Activated B cell treated with CpG ODN at 0.5 μM for 24 hours (primary cell): ENCODE measurements at regions not wholly inside any gene's neighbourhood (a gene's known extent, or its start where the extent isn't known, plus 50 kb on each side); places are given as distances from the start of the nearest gene placed in this dataset.

Experiments used
- ATAC-seq: fragments of 200-7000 bp; cut with Tn5 transposase; one replicate; pipeline ENCODE4 v1.10.0; 2021; ENCODE audit warnings: low read depth, mild to moderate bottlenecking, moderate library complexity
- CTCF ChIA-PET: fragments of 350-600 bp; sonication (Branson Sonifier 250); formaldehyde crosslinking; loops from one replicate; lab custom pipeline; 2021; ENCODE audit warnings: antibody characterized with exemption; lab: Charles Lee
- POLR2A ChIA-PET: fragments of 350-600 bp; sonication (Branson Sonifier 250); formaldehyde crosslinking; loops from one replicate; lab custom pipeline; 2021; ENCODE audit warnings: antibody characterized with exemption; lab: Charles Lee
- DNase-seq: peaks from one replicate; pipeline ENCODE4 v3.0.0; 2022
- H3K27ac Mint-ChIP-seq: one replicate; pipeline ENCODE4 v1.8.0; 2020; ENCODE audit warnings: mixed read lengths
- H3K27me3 Mint-ChIP-seq: one replicate; pipeline ENCODE4 v1.8.0; 2021; ENCODE audit warnings: mixed read lengths
- H3K36me3 Mint-ChIP-seq: one replicate; pipeline ENCODE4 v1.8.0; 2021; ENCODE audit warnings: low read depth, mixed read lengths
- H3K4me1 Mint-ChIP-seq: one replicate; pipeline ENCODE4 v1.8.0; 2021; ENCODE audit warnings: mixed read lengths
- H3K4me3 Mint-ChIP-seq: one replicate; pipeline ENCODE4 v1.8.0; 2020; ENCODE audit warnings: mild to moderate bottlenecking, mixed read lengths
- H3K9me3 Mint-ChIP-seq: one replicate; pipeline ENCODE4 v1.8.0; 2020; ENCODE audit warnings: mixed read lengths
- intact Hi-C: fragments of 100-400 bp; cut with micrococcal nuclease; formaldehyde crosslinking; loops from one replicate; pipeline ENCODE4 v1.15.1; 2024
- TF ChIP-seq, protein P1 (sequence below): fragments of 200-600 bp; IDR thresholded peaks from one replicate; pipeline ENCODE4 v1.8.0; 2022; ENCODE audit warnings: antibody characterized with exemption, mild to moderate bottlenecking

DNA sequence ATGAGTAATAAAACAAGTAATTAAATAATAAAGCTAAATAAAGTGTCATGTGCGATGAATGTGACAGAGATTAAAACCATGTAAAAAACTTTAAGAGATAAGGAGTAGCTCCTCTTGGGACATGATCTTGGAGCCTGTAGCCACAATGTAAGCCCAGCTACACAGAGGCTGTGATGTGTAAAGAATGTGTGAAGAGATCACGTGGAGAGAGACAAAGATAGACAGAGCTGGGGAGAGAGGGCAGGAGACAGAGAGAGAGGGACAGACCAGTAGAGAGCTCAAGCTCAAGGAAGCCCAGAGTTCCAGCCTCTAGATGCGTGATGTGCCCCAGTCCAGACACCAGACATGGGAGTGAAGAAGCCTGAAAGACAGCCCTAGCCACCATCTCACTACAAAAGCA, 644.1 kb downstream of the TNS3 start:
- TF ChIP-seq, protein P1, sequence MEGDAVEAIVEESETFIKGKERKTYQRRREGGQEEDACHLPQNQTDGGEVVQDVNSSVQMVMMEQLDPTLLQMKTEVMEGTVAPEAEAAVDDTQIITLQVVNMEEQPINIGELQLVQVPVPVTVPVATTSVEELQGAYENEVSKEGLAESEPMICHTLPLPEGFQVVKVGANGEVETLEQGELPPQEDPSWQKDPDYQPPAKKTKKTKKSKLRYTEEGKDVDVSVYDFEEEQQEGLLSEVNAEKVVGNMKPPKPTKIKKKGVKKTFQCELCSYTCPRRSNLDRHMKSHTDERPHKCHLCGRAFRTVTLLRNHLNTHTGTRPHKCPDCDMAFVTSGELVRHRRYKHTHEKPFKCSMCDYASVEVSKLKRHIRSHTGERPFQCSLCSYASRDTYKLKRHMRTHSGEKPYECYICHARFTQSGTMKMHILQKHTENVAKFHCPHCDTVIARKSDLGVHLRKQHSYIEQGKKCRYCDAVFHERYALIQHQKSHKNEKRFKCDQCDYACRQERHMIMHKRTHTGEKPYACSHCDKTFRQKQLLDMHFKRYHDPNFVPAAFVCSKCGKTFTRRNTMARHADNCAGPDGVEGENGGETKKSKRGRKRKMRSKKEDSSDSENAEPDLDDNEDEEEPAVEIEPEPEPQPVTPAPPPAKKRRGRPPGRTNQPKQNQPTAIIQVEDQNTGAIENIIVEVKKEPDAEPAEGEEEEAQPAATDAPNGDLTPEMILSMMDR = no peak
- Mint-ChIP-seq H3K27me3 (no peaks in the 10 kb centered on the region), H3K9me3 (no peaks in the 10 kb centered on the region), H3K27ac (no peak overlapping the region), H3K4me1 (no peaks in the 10 kb centered on the region), H3K4me3 (no peak overlapping the region), H3K36me3 (no peaks in the 10 kb centered on the region)
- ChIA-PET POLR2A (no interaction called here), CTCF (no interaction called here)
- intact Hi-C loops = no loop called here
- ATAC-seq = no peak
- DNase-seq = no peak

DNA sequence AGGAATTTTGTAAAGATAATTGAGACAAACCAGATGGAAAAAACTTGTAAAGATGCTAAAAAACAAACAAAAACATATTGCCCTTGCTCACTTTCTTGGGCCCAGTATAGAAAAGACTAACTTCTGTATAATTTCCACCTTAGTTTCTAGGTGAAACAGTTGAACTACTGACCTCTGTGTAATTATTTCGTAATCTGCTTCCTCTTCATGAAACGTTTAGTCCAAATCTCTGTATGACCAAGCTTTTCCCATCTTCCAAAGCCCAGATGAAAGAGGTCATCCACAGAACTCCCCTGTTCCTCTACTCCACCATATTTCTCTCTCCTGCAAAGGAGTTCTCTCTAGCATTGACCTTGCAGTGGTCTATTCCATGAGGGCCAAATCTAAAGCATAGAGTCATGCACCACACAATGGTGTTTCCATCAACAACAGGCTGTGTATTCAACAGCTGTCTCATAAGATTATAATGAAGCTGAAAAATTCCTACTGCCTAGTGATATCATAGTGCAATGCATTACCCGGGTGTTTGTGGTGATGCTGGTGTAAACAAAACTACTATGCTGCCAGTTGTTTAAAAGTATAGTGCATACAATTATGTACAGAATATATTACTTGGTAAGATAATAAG, 647.6 kb downstream of the TNS3 start:
- ATAC-seq (no peak), DNase-seq (no peak)
- H3K4me1 Mint-ChIP-seq = no peaks in the 10 kb centered on the region
- TF ChIP-seq, protein P1 = no peak
- ChIA-PET POLR2A (no interaction called here), CTCF (no interaction called here)
- intact Hi-C loops = no loop called here
- no peaks in the 10 kb centered on the region for H3K9me3 Mint-ChIP-seq
- no peaks in the 10 kb centered on the region for H3K27me3 Mint-ChIP-seq
- no peak overlapping the region for H3K4me3 Mint-ChIP-seq
- H3K36me3 Mint-ChIP-seq = no peaks in the 10 kb centered on the region
- no peak overlapping the region for H3K27ac Mint-ChIP-seq

DNA sequence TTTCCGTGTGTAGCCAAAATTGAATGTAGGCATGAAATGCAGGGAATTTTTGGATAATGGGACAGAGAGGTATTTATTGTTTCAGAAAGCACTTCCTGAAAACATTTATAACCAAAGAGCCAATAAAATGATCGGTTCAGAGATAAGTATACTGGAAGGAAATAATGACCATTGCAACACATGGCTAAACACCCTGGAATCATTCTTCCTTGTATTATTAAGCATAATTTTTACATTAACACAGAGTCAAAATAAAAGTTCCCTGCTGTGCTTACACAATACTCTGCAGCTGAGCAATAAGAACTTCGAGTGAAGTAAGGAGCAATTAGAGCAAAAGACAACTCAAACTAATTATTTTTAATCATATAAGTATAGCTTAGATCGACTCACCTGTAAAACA, 648.3 kb downstream of the TNS3 start:
- H3K4me3 Mint-ChIP-seq = no peak overlapping the region
- H3K27ac Mint-ChIP-seq = no peak overlapping the region
- ChIA-PET POLR2A (no interaction called here), CTCF (no interaction called here)
- H3K27me3 Mint-ChIP-seq = no peaks in the 10 kb centered on the region
- no peaks in the 10 kb centered on the region for H3K36me3 Mint-ChIP-seq
- DNase-seq (no peak), ATAC-seq (no peak)
- H3K4me1 Mint-ChIP-seq = no peaks in the 10 kb centered on the region
- TF ChIP-seq, protein P1 = no peak
- no peaks in the 10 kb centered on the region for H3K9me3 Mint-ChIP-seq
- intact Hi-C loops = no loop called here

DNA sequence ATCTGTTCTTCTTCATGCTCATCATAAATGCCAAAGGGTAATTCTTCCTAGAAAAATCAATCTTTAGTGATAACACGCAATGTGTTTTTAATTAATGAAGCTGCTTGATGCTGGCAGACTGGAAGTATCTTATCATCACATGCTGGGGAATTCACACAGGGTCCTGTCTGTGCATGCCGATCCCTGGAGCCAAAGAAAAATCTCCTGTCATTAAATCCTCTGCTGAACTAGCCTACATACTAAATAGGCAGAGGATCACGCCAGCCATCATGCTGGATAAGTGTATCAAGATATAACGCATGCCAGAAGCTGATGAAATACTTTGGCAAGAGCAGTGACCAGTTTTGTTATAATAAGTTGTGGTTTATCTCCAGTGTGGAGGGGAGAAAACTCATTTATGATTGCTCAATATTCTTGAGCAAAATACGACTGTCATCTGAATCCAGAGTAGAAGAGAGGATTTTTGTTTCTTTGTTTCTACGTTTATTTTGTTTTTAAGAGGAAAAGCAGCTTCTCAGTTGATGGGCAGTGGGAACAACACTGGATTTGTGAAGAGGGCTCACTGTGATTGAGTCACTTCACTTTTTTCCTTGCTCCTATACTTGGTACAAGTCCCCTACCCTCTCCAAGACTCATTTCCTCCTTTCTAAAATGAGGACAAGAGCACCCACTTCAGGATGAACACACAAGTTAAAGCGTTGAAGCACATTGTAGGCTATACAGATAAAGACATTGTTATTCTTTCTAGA, 649.1 kb downstream of the TNS3 start:
- DNase-seq (no peak), ATAC-seq (no peak)
- Mint-ChIP-seq H3K27ac (no peak overlapping the region), H3K4me1 (no peaks in the 10 kb centered on the region), H3K4me3 (no peak overlapping the region), H3K36me3 (no peaks in the 10 kb centered on the region), H3K27me3 (no peaks in the 10 kb centered on the region), H3K9me3 (no peaks in the 10 kb centered on the region)
- ChIA-PET POLR2A (no interaction called here), CTCF (no interaction called here)
- TF ChIP-seq, protein P1 = no peak
- intact Hi-C loops = no loop called here

DNA sequence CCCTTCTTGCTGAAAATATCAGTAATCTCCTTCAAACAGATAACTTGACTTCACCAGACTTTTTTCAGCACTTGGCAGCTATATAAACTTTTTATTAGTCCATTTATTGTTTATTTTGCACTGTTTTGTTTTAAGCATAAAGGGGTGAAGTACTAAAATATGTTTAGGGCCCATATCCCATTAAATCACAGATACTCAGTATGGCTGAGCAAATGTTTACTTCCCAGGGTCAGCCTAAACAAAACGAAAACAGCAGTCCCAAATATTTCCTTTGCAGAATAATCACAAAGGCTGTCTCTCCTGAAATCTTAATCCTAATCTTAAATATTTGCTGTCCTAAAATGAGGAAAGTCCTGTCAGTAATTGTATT, 649.6 kb downstream of the TNS3 start:
- ATAC-seq (no peak), DNase-seq (no peak)
- H3K9me3 Mint-ChIP-seq = no peaks in the 10 kb centered on the region
- H3K27me3 Mint-ChIP-seq = no peaks in the 10 kb centered on the region
- H3K4me3 Mint-ChIP-seq = no peak overlapping the region
- H3K36me3 Mint-ChIP-seq = no peaks in the 10 kb centered on the region
- POLR2A ChIA-PET = no interaction called here
- no peak overlapping the region for H3K27ac Mint-ChIP-seq
- no peaks in the 10 kb centered on the region for H3K4me1 Mint-ChIP-seq
- CTCF ChIA-PET = no interaction called here
- intact Hi-C loops = no loop called here
- TF ChIP-seq, protein P1 = no peak
